Globus pallidus (tissue), 1 donor: ENCODE measurements at regions not wholly inside any gene's neighbourhood (a gene's known extent, or its start where the extent isn't known, plus 50 kb on each side); places are given as distances from the start of the nearest gene placed in this dataset.

ENCODE experiments used
- DNase-seq: peaks from one replicate; pipeline ENCODE4 v3.0.0-alpha.2; 2015; ENCODE audit warnings: low spot score

GRCh38 chr12:103097496-103097895 lies 140.0 kb downstream of the ASCL1 start:
- no peak for DNase-seq

- DNase-seq: no peak
Measured at GRCh38 chr12:103100257-103100831, 142.9 kb downstream of the ASCL1 start.

GRCh38 chr12:103102225-103102744 lies 144.8 kb downstream of the ASCL1 start:
- no peak for DNase-seq

- DNase-seq: no peak
Measured at GRCh38 chr12:103105971-103106597, 148.6 kb downstream of the ASCL1 start.

- DNase-seq: no peak
Measured at GRCh38 chr12:103109861-103110260, 152.4 kb downstream of the ASCL1 start.

- DNase-seq: no peak
Measured at GRCh38 chr12:103114296-103115055, 157.0 kb downstream of the ASCL1 start.

GRCh38 chr12:103128862-103129501 lies 171.5 kb downstream of the ASCL1 start:
- no peak for DNase-seq

- no peak for DNase-seq
Measured at GRCh38 chr12:103130564-103130963, 173.1 kb downstream of the ASCL1 start.

GRCh38 chr12:103138538-103138937 lies 181.1 kb downstream of the ASCL1 start:
- no peak for DNase-seq

- DNase-seq: no peak
Measured at GRCh38 chr12:103139876-103140275, 182.4 kb downstream of the ASCL1 start.

- DNase-seq: no peak
Measured at GRCh38 chr12:103140286-103140685, 182.8 kb downstream of the ASCL1 start.

- no peak for DNase-seq
Measured at GRCh38 chr12:103144278-103144677, 186.8 kb downstream of the ASCL1 start.

GRCh38 chr12:103160622-103161021 lies 203.1 kb downstream of the ASCL1 start:
- no peak for DNase-seq

GRCh38 chr12:103161582-103162362 lies 204.3 kb downstream of the ASCL1 start:
- DNase-seq: no peak

GRCh38 chr12:103166949-103167348 lies 209.5 kb downstream of the ASCL1 start:
- DNase-seq: no peak

GRCh38 chr12:103172447-103173112 lies 215.1 kb downstream of the ASCL1 start:
- no peak for DNase-seq

GRCh38 chr12:103175625-103176024 lies 218.2 kb downstream of the ASCL1 start:
- DNase-seq: no peak

- peak; percentile 5 for DNase-seq
Measured at GRCh38 chr12:103177639-103178255, 220.3 kb downstream of the ASCL1 start.

GRCh38 chr12:103178366-103179080 lies 221.0 kb downstream of the ASCL1 start:
- DNase-seq: peak; percentile 37
